ENCODE measurements at regions not wholly inside any gene's neighbourhood (a gene's known extent, or its start where the extent isn't known, plus 50 kb on each side); places are given as distances from the start of the nearest gene placed in this dataset.
"Not testable (repeated sequence)": the region's sequence is repeated elsewhere in the genome, so short reads cannot be mapped to it uniquely, and the experiment has no call there.

- no peak for DNase-seq (ENCODE audit: low read depth in 2 of 2)
Observed at GRCh38 chr13:50485979-50486935, 357.2 kb downstream of the DLEU7 start.

- no peak for DNase-seq (ENCODE audit: low read depth in 2 of 2)
Observed at GRCh38 chr13:50493683-50494082, 349.8 kb downstream of the DLEU7 start.

GRCh38 chr13:50494138-50494537 is 349.4 kb downstream of the DLEU7 start:
- DNase-seq (ENCODE audit: low read depth in 2 of 2): no peak

GRCh38 chr13:50503212-50503611 is 340.3 kb downstream of the DLEU7 start:
- not testable (repeated sequence) for DNase-seq (ENCODE audit: low read depth in 2 of 2)

GRCh38 chr13:50509167-50509566 is 334.3 kb downstream of the DLEU7 start:
- no peak for DNase-seq (ENCODE audit: low read depth in 2 of 2)

GRCh38 chr13:50509771-50510441 is 333.6 kb downstream of the DLEU7 start:
- no peak for DNase-seq (ENCODE audit: low read depth in 2 of 2)

- not testable (repeated sequence) for DNase-seq (ENCODE audit: low read depth in 2 of 2)
Observed at GRCh38 chr13:50510885-50511545, 332.5 kb downstream of the DLEU7 start.

- DNase-seq (ENCODE audit: low read depth in 2 of 2): no peak
Observed at GRCh38 chr13:50511877-50512341, 331.6 kb downstream of the DLEU7 start.

- DNase-seq (ENCODE audit: low read depth in 2 of 2): peak in 1 of 2 experiments; percentile 7
Observed at GRCh38 chr13:50512474-50513299, 330.8 kb downstream of the DLEU7 start.

GRCh38 chr13:50513300-50513877 is 330.1 kb downstream of the DLEU7 start:
- no peak for DNase-seq (ENCODE audit: low read depth in 2 of 2)

- DNase-seq (ENCODE audit: low read depth in 2 of 2): no peak
Observed at GRCh38 chr13:50514249-50514648, 329.2 kb downstream of the DLEU7 start.

GRCh38 chr13:50518131-50518530 is 325.4 kb downstream of the DLEU7 start:
- no peak for DNase-seq (ENCODE audit: low read depth in 2 of 2)

GRCh38 chr13:50518781-50519201 is 324.7 kb downstream of the DLEU7 start:
- no peak for DNase-seq (ENCODE audit: low read depth in 2 of 2)

- no peak for DNase-seq (ENCODE audit: low read depth in 2 of 2)
Observed at GRCh38 chr13:50519866-50520265, 323.6 kb downstream of the DLEU7 start.

- DNase-seq (ENCODE audit: low read depth in 2 of 2): no peak
Observed at GRCh38 chr13:50521006-50521830, 322.3 kb downstream of the DLEU7 start.

- DNase-seq (ENCODE audit: low read depth in 2 of 2): no peak
Observed at GRCh38 chr13:50521831-50522149, 321.7 kb downstream of the DLEU7 start.

GRCh38 chr13:50522506-50522905 is 321.0 kb downstream of the DLEU7 start:
- no peak for DNase-seq (ENCODE audit: low read depth in 2 of 2)

GRCh38 chr13:50523307-50523706 is 320.2 kb downstream of the DLEU7 start:
- no peak for DNase-seq (ENCODE audit: low read depth in 2 of 2)

- DNase-seq (ENCODE audit: low read depth in 2 of 2): no peak
Observed at GRCh38 chr13:50524560-50524959, 318.9 kb downstream of the DLEU7 start.

GRCh38 chr13:50526661-50527071 is 316.8 kb downstream of the DLEU7 start:
- no peak for DNase-seq (ENCODE audit: low read depth in 2 of 2)
